ENCODE measurements at regions not wholly inside any gene's neighbourhood (a gene's known extent, or its start where the extent isn't known, plus 50 kb on each side); places are given as distances from the start of the nearest gene placed in this dataset.

GRCh38 chr6:137415127-137415833 lies 78.9 kb downstream of the OLIG3 start:
- Histone ChIP-seq H3K36me3 (ENCODE audit: control insufficient read depth in 2 of 2, insufficient read depth in 2 of 2, low read length in 2 of 2) (no peaks in the 10 kb centered on the region), H3K27me3 (ENCODE audit: control insufficient read depth in 1 of 2, insufficient read depth in 2 of 2, low read length in 2 of 2) (peaks cover 0 to 3% of the 10 kb centered on the region in 2 donors), H3K27ac (ENCODE audit: low read length) (no peak overlapping the region), H3K4me1 (ENCODE audit: control insufficient read depth, insufficient read depth, low read length) (no peaks in the 10 kb centered on the region), H3K4me3 (ENCODE audit: low read length in 2 of 2) (peak overlapping the region; percentile 52 to 73), H3K9ac (ENCODE audit: low read length in 2 of 2) (peak overlapping the region; percentile 50 to 68), H3K9me3 (ENCODE audit: control insufficient read depth in 2 of 2, low read length in 2 of 2) (no peaks in the 10 kb centered on the region)

- Histone ChIP-seq H3K9me3 (ENCODE audit: control insufficient read depth in 2 of 2, low read length in 2 of 2) (no peaks in the 10 kb centered on the region), H3K4me3 (ENCODE audit: low read length in 2 of 2) (peak overlapping the region; percentile 52 to 73), H3K4me1 (ENCODE audit: control insufficient read depth, insufficient read depth, low read length) (no peaks in the 10 kb centered on the region), H3K27me3 (ENCODE audit: control insufficient read depth in 1 of 2, insufficient read depth in 2 of 2, low read length in 2 of 2) (peaks cover 0 to 6% of the 10 kb centered on the region in 2 donors), H3K27ac (ENCODE audit: low read length) (no peak overlapping the region), H3K36me3 (ENCODE audit: control insufficient read depth in 2 of 2, insufficient read depth in 2 of 2, low read length in 2 of 2) (no peaks in the 10 kb centered on the region), H3K9ac (ENCODE audit: low read length in 2 of 2) (no peak overlapping the region)
These were observed 79.6 kb downstream of the OLIG3 start for GRCh38 chr6:137414599-137414998.

- Histone ChIP-seq H3K4me1 (ENCODE audit: control insufficient read depth, insufficient read depth, low read length) (no peaks in the 10 kb centered on the region), H3K9me3 (ENCODE audit: control insufficient read depth in 2 of 2, low read length in 2 of 2) (no peaks in the 10 kb centered on the region), H3K4me3 (ENCODE audit: low read length in 2 of 2) (no peak overlapping the region)
These were observed 80.7 kb downstream of the OLIG3 start for GRCh38 chr6:137413482-137413881.

GRCh38 chr6:137412562-137412961 lies 81.6 kb downstream of the OLIG3 start:
- Histone ChIP-seq H3K9me3 (ENCODE audit: control insufficient read depth in 2 of 2, low read length in 2 of 2) (no peaks in the 10 kb centered on the region), H3K27me3 (ENCODE audit: control insufficient read depth in 1 of 2, insufficient read depth in 2 of 2, low read length in 2 of 2) (peaks cover 0 to 6% of the 10 kb centered on the region in 2 donors), H3K4me3 (ENCODE audit: low read length in 2 of 2) (no peak overlapping the region), H3K27ac (ENCODE audit: low read length) (no peak overlapping the region), H3K9ac (ENCODE audit: low read length in 2 of 2) (no peak overlapping the region), H3K36me3 (ENCODE audit: control insufficient read depth in 2 of 2, insufficient read depth in 2 of 2, low read length in 2 of 2) (no peaks in the 10 kb centered on the region), H3K4me1 (ENCODE audit: control insufficient read depth, insufficient read depth, low read length) (no peaks in the 10 kb centered on the region)

More at GRCh38 chr6:137413482-137413881, 80.7 kb downstream of the OLIG3 start:
- H3K9ac ChIP-seq (ENCODE audit: low read length in 2 of 2): no peak overlapping the region
- H3K36me3 ChIP-seq (ENCODE audit: control insufficient read depth in 2 of 2, insufficient read depth in 2 of 2, low read length in 2 of 2): no peaks in the 10 kb centered on the region
- H3K27me3 ChIP-seq (ENCODE audit: control insufficient read depth in 1 of 2, insufficient read depth in 2 of 2, low read length in 2 of 2): peaks cover 0 to 6% of the 10 kb centered on the region in 2 donors
- H3K27ac ChIP-seq (ENCODE audit: low read length): no peak overlapping the region

GRCh38 chr6:137409266-137409777 lies 84.9 kb downstream of the OLIG3 start:
- peaks cover 0 to 6% of the 10 kb centered on the region in 2 donors for H3K27me3 ChIP-seq (ENCODE audit: control insufficient read depth in 1 of 2, insufficient read depth in 2 of 2, low read length in 2 of 2)
- no peaks in the 10 kb centered on the region for H3K36me3 ChIP-seq (ENCODE audit: control insufficient read depth in 2 of 2, insufficient read depth in 2 of 2, low read length in 2 of 2)
- no peak overlapping the region for H3K9ac ChIP-seq (ENCODE audit: low read length in 2 of 2)
- no peaks in the 10 kb centered on the region for H3K9me3 ChIP-seq (ENCODE audit: control insufficient read depth in 2 of 2, low read length in 2 of 2)
- H3K4me3 ChIP-seq (ENCODE audit: low read length in 2 of 2): no peak overlapping the region
- H3K27ac ChIP-seq (ENCODE audit: low read length): no peak overlapping the region
- H3K4me1 ChIP-seq (ENCODE audit: control insufficient read depth, insufficient read depth, low read length): no peaks in the 10 kb centered on the region

GRCh38 chr6:137407816-137408215 lies 86.4 kb downstream of the OLIG3 start:
- no peak overlapping the region for H3K4me3 ChIP-seq (ENCODE audit: low read length in 2 of 2)
- H3K27ac ChIP-seq (ENCODE audit: low read length): no peak overlapping the region
- no peak overlapping the region for H3K9ac ChIP-seq (ENCODE audit: low read length in 2 of 2)
- H3K4me1 ChIP-seq (ENCODE audit: control insufficient read depth, insufficient read depth, low read length): no peaks in the 10 kb centered on the region
- no peaks in the 10 kb centered on the region for H3K36me3 ChIP-seq (ENCODE audit: control insufficient read depth in 2 of 2, insufficient read depth in 2 of 2, low read length in 2 of 2)
- peaks cover 0 to 6% of the 10 kb centered on the region in 2 donors for H3K27me3 ChIP-seq (ENCODE audit: control insufficient read depth in 1 of 2, insufficient read depth in 2 of 2, low read length in 2 of 2)
- no peaks in the 10 kb centered on the region for H3K9me3 ChIP-seq (ENCODE audit: control insufficient read depth in 2 of 2, low read length in 2 of 2)

- H3K9ac ChIP-seq (ENCODE audit: low read length in 2 of 2): no peak overlapping the region
- no peaks in the 10 kb centered on the region for H3K4me1 ChIP-seq (ENCODE audit: control insufficient read depth, insufficient read depth, low read length)
- no peak overlapping the region for H3K4me3 ChIP-seq (ENCODE audit: low read length in 2 of 2)
- H3K27ac ChIP-seq (ENCODE audit: low read length): no peak overlapping the region
- no peaks in the 10 kb centered on the region for H3K9me3 ChIP-seq (ENCODE audit: control insufficient read depth in 2 of 2, low read length in 2 of 2)
- H3K27me3 ChIP-seq (ENCODE audit: control insufficient read depth in 1 of 2, insufficient read depth in 2 of 2, low read length in 2 of 2): peaks cover 0 to 3% of the 10 kb centered on the region in 2 donors
- H3K36me3 ChIP-seq (ENCODE audit: control insufficient read depth in 2 of 2, insufficient read depth in 2 of 2, low read length in 2 of 2): no peaks in the 10 kb centered on the region
These were observed 88.4 kb downstream of the OLIG3 start for GRCh38 chr6:137405806-137406205.

GRCh38 chr6:137403855-137404254 lies 90.3 kb downstream of the OLIG3 start:
- Histone ChIP-seq H3K36me3 (ENCODE audit: control insufficient read depth in 2 of 2, insufficient read depth in 2 of 2, low read length in 2 of 2) (no peaks in the 10 kb centered on the region), H3K4me3 (ENCODE audit: low read length in 2 of 2) (no peak overlapping the region)

GRCh38 chr6:137403443-137403842 lies 90.8 kb downstream of the OLIG3 start:
- H3K27me3 ChIP-seq (ENCODE audit: control insufficient read depth in 1 of 2, insufficient read depth in 2 of 2, low read length in 2 of 2): no peaks in the 10 kb centered on the region
- no peak overlapping the region for H3K4me3 ChIP-seq (ENCODE audit: low read length in 2 of 2)
- no peak overlapping the region for H3K27ac ChIP-seq (ENCODE audit: low read length)
- no peaks in the 10 kb centered on the region for H3K4me1 ChIP-seq (ENCODE audit: control insufficient read depth, insufficient read depth, low read length)
- H3K36me3 ChIP-seq (ENCODE audit: control insufficient read depth in 2 of 2, insufficient read depth in 2 of 2, low read length in 2 of 2): no peaks in the 10 kb centered on the region
- H3K9ac ChIP-seq (ENCODE audit: low read length in 2 of 2): no peak overlapping the region
- H3K9me3 ChIP-seq (ENCODE audit: control insufficient read depth in 2 of 2, low read length in 2 of 2): no peaks in the 10 kb centered on the region

More at GRCh38 chr6:137403855-137404254, 90.3 kb downstream of the OLIG3 start:
- H3K27ac ChIP-seq (ENCODE audit: low read length): no peak overlapping the region
- no peak overlapping the region for H3K9ac ChIP-seq (ENCODE audit: low read length in 2 of 2)
- no peaks in the 10 kb centered on the region for H3K4me1 ChIP-seq (ENCODE audit: control insufficient read depth, insufficient read depth, low read length)
- H3K9me3 ChIP-seq (ENCODE audit: control insufficient read depth in 2 of 2, low read length in 2 of 2): no peaks in the 10 kb centered on the region
- no peaks in the 10 kb centered on the region for H3K27me3 ChIP-seq (ENCODE audit: control insufficient read depth in 1 of 2, insufficient read depth in 2 of 2, low read length in 2 of 2)

- Histone ChIP-seq H3K27me3 (ENCODE audit: control insufficient read depth in 1 of 2, insufficient read depth in 2 of 2, low read length in 2 of 2) (no peaks in the 10 kb centered on the region), H3K9ac (ENCODE audit: low read length in 2 of 2) (no peak overlapping the region), H3K9me3 (ENCODE audit: control insufficient read depth in 2 of 2, low read length in 2 of 2) (no peaks in the 10 kb centered on the region), H3K36me3 (ENCODE audit: control insufficient read depth in 2 of 2, insufficient read depth in 2 of 2, low read length in 2 of 2) (no peaks in the 10 kb centered on the region), H3K4me1 (ENCODE audit: control insufficient read depth, insufficient read depth, low read length) (no peaks in the 10 kb centered on the region), H3K4me3 (ENCODE audit: low read length in 2 of 2) (no peak overlapping the region), H3K27ac (ENCODE audit: low read length) (no peak overlapping the region)
These were observed 92.0 kb downstream of the OLIG3 start for GRCh38 chr6:137402143-137402680.

- Histone ChIP-seq H3K4me3 (ENCODE audit: low read length in 2 of 2) (no peak overlapping the region), H3K27ac (ENCODE audit: low read length) (no peak overlapping the region), H3K9me3 (ENCODE audit: control insufficient read depth in 2 of 2, low read length in 2 of 2) (no peaks in the 10 kb centered on the region), H3K4me1 (ENCODE audit: control insufficient read depth, insufficient read depth, low read length) (no peaks in the 10 kb centered on the region), H3K27me3 (ENCODE audit: control insufficient read depth in 1 of 2, insufficient read depth in 2 of 2, low read length in 2 of 2) (no peaks in the 10 kb centered on the region), H3K9ac (ENCODE audit: low read length in 2 of 2) (no peak overlapping the region), H3K36me3 (ENCODE audit: control insufficient read depth in 2 of 2, insufficient read depth in 2 of 2, low read length in 2 of 2) (no peaks in the 10 kb centered on the region)
These were observed 93.1 kb downstream of the OLIG3 start for GRCh38 chr6:137401088-137401487.
